NT2/D1 (cell line): ENCODE measurements at regions not wholly inside any gene's neighbourhood (a gene's known extent, or its start where the extent isn't known, plus 50 kb on each side); places are given as distances from the start of the nearest gene placed in this dataset.
"Not testable (repeated sequence)": the region's sequence is repeated elsewhere in the genome, so short reads cannot be mapped to it uniquely, and the experiment has no call there.

ENCODE experiments used
- SUZ12 ChIP-seq: IDR thresholded peaks from 2 replicates; pipeline ENCODE4 v1.6.1; 2011; ENCODE audit not compliant: insufficient read length, insufficient read depth; ENCODE audit errors: extremely low read depth
- YY1 ChIP-seq: IDR thresholded peaks from 2 replicates; pipeline ENCODE4 v1.6.1; 2011; ENCODE audit not compliant: insufficient read length, insufficient read depth

GRCh38 chr2:34494192-34494591 lies 895.1 kb upstream of the FAM98A start:
- not testable (repeated sequence) for TF ChIP-seq YY1, SUZ12
